PFSK-1 (cell line): ENCODE measurements at regions not wholly inside any gene's neighbourhood (a gene's known extent, or its start where the extent isn't known, plus 50 kb on each side); places are given as distances from the start of the nearest gene placed in this dataset.

Experiments used
- POLR2AphosphoS5 ChIP-seq: IDR thresholded peaks from 2 replicates; pipeline ENCODE4 v1.6.1; 2012; ENCODE audit warnings: low read depth, mild to moderate bottlenecking, control low read depth, low read length, moderate library complexity
- SIN3A ChIP-seq: IDR thresholded peaks from 2 replicates; pipeline ENCODE4 v1.6.1; 2012; ENCODE audit warnings: mild to moderate bottlenecking, low read length, moderate library complexity, borderline replicate concordance; ENCODE audit not compliant: insufficient read depth
- TAF1 ChIP-seq: IDR thresholded peaks from 2 replicates; pipeline ENCODE4 v1.6.1; 2012; ENCODE audit warnings: low read length, control low read depth, borderline replicate concordance; ENCODE audit not compliant: insufficient read depth
- TF ChIP-seq, protein P1 (sequence below), 2 experiments: IDR thresholded peaks; 2 replicates each; pipeline versions ENCODE4 v1.6.1 to v1.8.0; 2011 to 2012; ENCODE audit warnings: low read depth in 2 of 2, low read length in 2 of 2, control low read depth in 1 of 2, inconsistent platforms in 1 of 2, mild to moderate bottlenecking in 1 of 2, moderate library complexity in 1 of 2; ENCODE audit not compliant: insufficient read depth in 1 of 2

DNA sequence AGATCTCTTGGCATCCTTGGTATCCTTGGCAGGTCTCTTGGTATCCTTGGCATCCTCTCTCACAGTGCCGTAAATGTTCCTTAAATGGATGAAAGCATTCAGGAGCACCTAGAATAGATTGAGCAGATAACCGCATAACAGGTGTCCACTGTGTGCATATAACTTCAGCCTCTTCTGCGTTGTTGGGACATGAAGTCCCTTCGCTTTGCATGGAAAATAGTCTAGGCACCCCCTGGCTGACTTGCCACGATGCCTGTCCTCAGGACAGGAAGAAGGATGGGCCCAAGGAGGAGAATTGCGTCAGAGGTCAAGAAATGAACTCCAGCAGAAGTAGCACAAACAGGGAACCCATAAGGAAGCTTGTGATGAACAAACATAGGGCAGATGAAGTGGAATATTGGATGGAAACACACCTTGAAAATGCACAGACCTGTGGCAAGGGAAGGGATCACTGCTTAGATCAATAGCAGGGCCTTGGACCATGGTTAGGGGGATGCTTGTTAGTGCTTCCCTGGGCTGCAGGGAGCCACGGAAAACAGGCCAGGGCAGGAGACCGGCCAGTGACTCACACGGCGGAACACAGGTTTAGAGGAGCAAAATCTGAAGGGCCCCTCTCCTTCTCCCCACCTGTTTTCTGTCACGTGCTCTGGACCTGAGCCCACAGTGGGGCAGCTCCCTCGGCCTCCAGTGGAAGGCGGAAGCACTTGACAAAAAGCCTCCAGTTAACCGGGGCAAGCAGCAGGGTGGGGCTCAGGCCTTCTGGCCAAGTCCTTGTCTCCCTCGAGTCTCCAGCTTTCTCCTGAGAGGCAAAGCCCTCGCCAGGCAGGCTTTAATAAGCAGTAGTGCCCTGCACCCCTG is 99.2 kb upstream of the ASAP2 start:
- TF ChIP-seq POLR2AphosphoS5 (no peak), TAF1 (no peak), SIN3A (no peak)
- TF ChIP-seq, protein P1, sequence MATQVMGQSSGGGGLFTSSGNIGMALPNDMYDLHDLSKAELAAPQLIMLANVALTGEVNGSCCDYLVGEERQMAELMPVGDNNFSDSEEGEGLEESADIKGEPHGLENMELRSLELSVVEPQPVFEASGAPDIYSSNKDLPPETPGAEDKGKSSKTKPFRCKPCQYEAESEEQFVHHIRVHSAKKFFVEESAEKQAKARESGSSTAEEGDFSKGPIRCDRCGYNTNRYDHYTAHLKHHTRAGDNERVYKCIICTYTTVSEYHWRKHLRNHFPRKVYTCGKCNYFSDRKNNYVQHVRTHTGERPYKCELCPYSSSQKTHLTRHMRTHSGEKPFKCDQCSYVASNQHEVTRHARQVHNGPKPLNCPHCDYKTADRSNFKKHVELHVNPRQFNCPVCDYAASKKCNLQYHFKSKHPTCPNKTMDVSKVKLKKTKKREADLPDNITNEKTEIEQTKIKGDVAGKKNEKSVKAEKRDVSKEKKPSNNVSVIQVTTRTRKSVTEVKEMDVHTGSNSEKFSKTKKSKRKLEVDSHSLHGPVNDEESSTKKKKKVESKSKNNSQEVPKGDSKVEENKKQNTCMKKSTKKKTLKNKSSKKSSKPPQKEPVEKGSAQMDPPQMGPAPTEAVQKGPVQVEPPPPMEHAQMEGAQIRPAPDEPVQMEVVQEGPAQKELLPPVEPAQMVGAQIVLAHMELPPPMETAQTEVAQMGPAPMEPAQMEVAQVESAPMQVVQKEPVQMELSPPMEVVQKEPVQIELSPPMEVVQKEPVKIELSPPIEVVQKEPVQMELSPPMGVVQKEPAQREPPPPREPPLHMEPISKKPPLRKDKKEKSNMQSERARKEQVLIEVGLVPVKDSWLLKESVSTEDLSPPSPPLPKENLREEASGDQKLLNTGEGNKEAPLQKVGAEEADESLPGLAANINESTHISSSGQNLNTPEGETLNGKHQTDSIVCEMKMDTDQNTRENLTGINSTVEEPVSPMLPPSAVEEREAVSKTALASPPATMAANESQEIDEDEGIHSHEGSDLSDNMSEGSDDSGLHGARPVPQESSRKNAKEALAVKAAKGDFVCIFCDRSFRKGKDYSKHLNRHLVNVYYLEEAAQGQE (IDR thresholded peaks at IDR 0.05; ENCODE audit: insufficient read depth in 1 of 2, low read depth in 2 of 2, low read length in 2 of 2) = no peak
